ENCODE measurements at regions not wholly inside any gene's neighbourhood (a gene's known extent, or its start where the extent isn't known, plus 50 kb on each side); places are given as distances from the start of the nearest gene placed in this dataset.

GRCh38 chr5:165028356-165028755, 1522.9 kb downstream of the MAT2B start:
- Histone ChIP-seq H3K36me3 (ENCODE audit: insufficient read depth, low read length) (no peaks in the 10 kb centered on the region), H3K9me3 (ENCODE audit: low read length) (no peaks in the 10 kb centered on the region), H3F3A (ENCODE audit: insufficient read depth, low read length, poor library complexity, severe bottlenecking) (no peaks in the 10 kb centered on the region), H3K79me2 (replicated peaks; ENCODE audit: insufficient read depth, low read length) (no peaks in the 10 kb centered on the region), H3K9ac (ENCODE audit: low read length) (no peak overlapping the region), H3K4me2 (ENCODE audit: low read length) (no peak overlapping the region), H4K20me1 (ENCODE audit: insufficient read depth) (no peaks in the 10 kb centered on the region), H3K27ac (ENCODE audit: low read length) (no peak overlapping the region), H3K4me3 (ENCODE audit: low read length) (no peak overlapping the region), H2AFZ (ENCODE audit: low read depth, low read length) (no peak overlapping the region), H3K27me3 (ENCODE audit: insufficient read depth, low read depth, low read length) (no peaks in the 10 kb centered on the region), H3K9me2 (ENCODE audit: insufficient read depth, low read length) (no peaks in the 10 kb centered on the region)
- TF ChIP-seq REST (IDR thresholded peaks at IDR 0.05; ENCODE audit: borderline replicate concordance) (no peak), RAD21 (conservative IDR thresholded peaks at IDR 0.05) (no peak), MXI1 (conservative IDR thresholded peaks at IDR 0.05; ENCODE audit: poor library complexity, severe bottlenecking) (no peak), SMC3 (conservative IDR thresholded peaks at IDR 0.05; ENCODE audit: poor library complexity) (no peak), EP300 (conservative IDR thresholded peaks at IDR 0.05; ENCODE audit: poor library complexity, severe bottlenecking) (no peak)

GRCh38 chr5:165029099-165029870, 1523.9 kb downstream of the MAT2B start:
- no peak for TF ChIP-seq RAD21 (conservative IDR thresholded peaks at IDR 0.05)
- peak; percentile 31 for TF ChIP-seq CTCF (IDR thresholded peaks at IDR 0.05; ENCODE audit: poor library complexity, severe bottlenecking)
- TF ChIP-seq EP300 (conservative IDR thresholded peaks at IDR 0.05; ENCODE audit: poor library complexity, severe bottlenecking): peak; percentile 55
- no peak for TF ChIP-seq SMC3 (conservative IDR thresholded peaks at IDR 0.05; ENCODE audit: poor library complexity)
- peak; percentile 23 for TF ChIP-seq POLR2AphosphoS5 (IDR thresholded peaks at IDR 0.05)
- no peak for TF ChIP-seq REST (IDR thresholded peaks at IDR 0.05; ENCODE audit: borderline replicate concordance)
- TF ChIP-seq TAF1 (IDR thresholded peaks at IDR 0.05; ENCODE audit: low read depth): no peak
- no peak for TF ChIP-seq EZH2 (IDR thresholded peaks at IDR 0.05; ENCODE audit: borderline replicate concordance, insufficient read depth, low read length, poor library complexity, severe bottlenecking)
- TF ChIP-seq MXI1 (conservative IDR thresholded peaks at IDR 0.05; ENCODE audit: poor library complexity, severe bottlenecking): no peak
- no peak overlapping the region for H3K9ac ChIP-seq (ENCODE audit: low read length)
- no peaks in the 10 kb centered on the region for H3F3A ChIP-seq (ENCODE audit: insufficient read depth, low read length, poor library complexity, severe bottlenecking)
- H3K9me3 ChIP-seq (ENCODE audit: low read length): no peaks in the 10 kb centered on the region
- H3K36me3 ChIP-seq (ENCODE audit: insufficient read depth, low read length): no peaks in the 10 kb centered on the region
- peak overlapping the region; percentile 8 for H3K4me2 ChIP-seq (ENCODE audit: low read length)
- no peak overlapping the region for H3K4me3 ChIP-seq (ENCODE audit: low read length)
- no peaks in the 10 kb centered on the region for H3K9me2 ChIP-seq (ENCODE audit: insufficient read depth, low read length)
- no peaks in the 10 kb centered on the region for H4K20me1 ChIP-seq (ENCODE audit: insufficient read depth)
- H3K27ac ChIP-seq (ENCODE audit: low read length): no peak overlapping the region
- no peak overlapping the region for H2AFZ ChIP-seq (ENCODE audit: low read depth, low read length)
- no peaks in the 10 kb centered on the region for H3K27me3 ChIP-seq (ENCODE audit: insufficient read depth, low read depth, low read length)
- no peaks in the 10 kb centered on the region for H3K79me2 ChIP-seq (replicated peaks; ENCODE audit: insufficient read depth, low read length)
